ENCODE measurements at regions not wholly inside any gene's neighbourhood (a gene's known extent, or its start where the extent isn't known, plus 50 kb on each side); places are given as distances from the start of the nearest gene placed in this dataset.

GRCh38 chr3:189056646-189057335, 115.0 kb upstream of the TPRG1 start:
- no peak for TF ChIP-seq CTCF (IDR thresholded peaks at IDR 0.05; ENCODE audit: low read length)
- no peak for TF ChIP-seq EZH2 (optimal IDR thresholded peaks at IDR 0.05; ENCODE audit: low read depth, low read length)
